ENCODE measurements at regions not wholly inside any gene's neighbourhood (a gene's known extent, or its start where the extent isn't known, plus 50 kb on each side); places are given as distances from the start of the nearest gene placed in this dataset.
"Not testable (repeated sequence)": the region's sequence is repeated elsewhere in the genome, so short reads cannot be mapped to it uniquely, and the experiment has no call there.

DNA sequence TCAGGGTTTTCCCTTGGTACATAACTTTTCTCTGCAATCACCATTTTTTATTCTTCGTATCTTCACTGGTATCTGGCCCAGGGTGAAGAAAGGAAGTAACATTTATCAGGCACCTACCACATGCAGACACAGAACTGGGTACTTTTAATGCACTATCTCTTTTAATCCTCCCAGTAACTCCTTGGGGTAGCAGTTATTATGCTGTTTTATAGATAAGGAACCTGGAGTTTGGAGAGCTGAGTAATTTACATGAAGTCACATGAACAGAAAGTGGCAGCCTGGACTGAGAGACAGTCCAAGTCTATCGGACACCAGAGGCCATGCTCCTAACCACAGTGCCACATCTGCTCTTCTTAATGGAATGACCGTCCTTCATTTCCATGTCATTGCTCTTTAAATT is 117.1 kb upstream of the PODXL start:
- TF ChIP-seq, protein P1, sequence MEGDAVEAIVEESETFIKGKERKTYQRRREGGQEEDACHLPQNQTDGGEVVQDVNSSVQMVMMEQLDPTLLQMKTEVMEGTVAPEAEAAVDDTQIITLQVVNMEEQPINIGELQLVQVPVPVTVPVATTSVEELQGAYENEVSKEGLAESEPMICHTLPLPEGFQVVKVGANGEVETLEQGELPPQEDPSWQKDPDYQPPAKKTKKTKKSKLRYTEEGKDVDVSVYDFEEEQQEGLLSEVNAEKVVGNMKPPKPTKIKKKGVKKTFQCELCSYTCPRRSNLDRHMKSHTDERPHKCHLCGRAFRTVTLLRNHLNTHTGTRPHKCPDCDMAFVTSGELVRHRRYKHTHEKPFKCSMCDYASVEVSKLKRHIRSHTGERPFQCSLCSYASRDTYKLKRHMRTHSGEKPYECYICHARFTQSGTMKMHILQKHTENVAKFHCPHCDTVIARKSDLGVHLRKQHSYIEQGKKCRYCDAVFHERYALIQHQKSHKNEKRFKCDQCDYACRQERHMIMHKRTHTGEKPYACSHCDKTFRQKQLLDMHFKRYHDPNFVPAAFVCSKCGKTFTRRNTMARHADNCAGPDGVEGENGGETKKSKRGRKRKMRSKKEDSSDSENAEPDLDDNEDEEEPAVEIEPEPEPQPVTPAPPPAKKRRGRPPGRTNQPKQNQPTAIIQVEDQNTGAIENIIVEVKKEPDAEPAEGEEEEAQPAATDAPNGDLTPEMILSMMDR (IDR thresholded peaks at IDR 0.05; ENCODE audit: low read depth, low read length), result no peak
- H3K4me3 ChIP-seq (ENCODE audit: low read depth, low read length), result no peak overlapping the region

DNA sequence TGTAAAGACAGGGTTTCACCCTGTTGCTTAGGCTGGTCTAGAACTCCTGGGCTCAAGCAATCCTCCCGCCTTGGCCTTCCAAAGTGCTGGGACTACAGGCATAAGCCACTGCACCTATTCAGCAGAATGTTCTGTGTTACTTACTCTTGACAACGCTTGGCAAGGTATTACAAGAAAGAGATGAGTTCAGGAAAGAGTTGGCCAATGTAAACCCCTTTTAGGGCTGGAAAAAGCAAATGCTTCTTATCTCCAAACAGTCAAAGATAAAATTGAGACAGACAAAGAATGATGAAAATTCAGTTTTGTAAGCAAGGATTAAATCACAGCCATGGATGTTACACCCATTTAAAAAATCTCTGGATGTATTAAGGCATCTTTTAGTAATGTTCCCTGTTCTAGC is 114.0 kb upstream of the PODXL start:
- TF ChIP-seq, protein P1 (IDR thresholded peaks at IDR 0.05; ENCODE audit: low read depth, low read length), result no peak
- no peak overlapping the region for H3K4me3 ChIP-seq (ENCODE audit: low read depth, low read length)

DNA sequence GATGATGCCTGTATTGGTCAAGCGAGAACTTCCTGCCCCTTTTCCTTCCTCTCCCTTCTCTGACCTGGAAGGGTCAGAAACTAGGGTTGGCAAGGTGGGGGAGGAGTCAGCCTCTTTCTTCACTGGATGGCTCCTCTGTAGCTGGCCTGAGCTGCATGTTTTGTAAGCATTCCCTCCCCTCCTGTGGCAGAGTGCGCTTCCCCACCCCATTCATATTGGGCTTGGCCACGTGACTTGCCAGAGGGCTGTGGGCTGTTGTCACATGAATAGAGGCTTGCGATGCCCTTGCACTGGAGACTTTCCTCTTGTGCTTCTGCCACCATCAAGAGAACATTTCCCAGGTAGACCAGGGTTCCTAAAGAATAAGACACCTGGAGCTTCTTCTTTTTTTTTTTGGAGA is 111.3 kb upstream of the PODXL start:
- no peak overlapping the region for H3K4me3 ChIP-seq (ENCODE audit: low read depth, low read length)
- TF ChIP-seq, protein P1 (IDR thresholded peaks at IDR 0.05; ENCODE audit: low read depth, low read length), result no peak

DNA sequence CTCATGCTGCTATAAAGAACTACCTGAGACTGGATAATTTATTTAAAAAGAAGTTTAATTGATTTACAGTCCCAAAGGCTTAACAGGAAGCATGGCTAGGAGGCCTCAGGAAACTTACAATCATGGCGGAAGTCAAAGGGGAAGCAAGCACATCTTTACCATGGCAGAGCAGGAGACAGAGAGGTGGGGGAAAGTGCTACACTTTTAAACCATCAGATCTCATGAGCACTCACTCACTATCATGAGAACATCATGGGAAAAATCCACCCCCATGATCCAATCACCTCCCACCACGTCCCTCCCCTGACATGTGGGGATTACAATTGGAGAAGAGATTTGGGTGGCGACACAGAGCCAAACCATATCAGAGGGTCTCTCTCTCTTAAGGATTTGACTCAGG is 108.6 kb upstream of the PODXL start:
- no peak overlapping the region for H3K4me3 ChIP-seq (ENCODE audit: low read depth, low read length)
- TF ChIP-seq, protein P1 (IDR thresholded peaks at IDR 0.05; ENCODE audit: low read depth, low read length), result no peak

DNA sequence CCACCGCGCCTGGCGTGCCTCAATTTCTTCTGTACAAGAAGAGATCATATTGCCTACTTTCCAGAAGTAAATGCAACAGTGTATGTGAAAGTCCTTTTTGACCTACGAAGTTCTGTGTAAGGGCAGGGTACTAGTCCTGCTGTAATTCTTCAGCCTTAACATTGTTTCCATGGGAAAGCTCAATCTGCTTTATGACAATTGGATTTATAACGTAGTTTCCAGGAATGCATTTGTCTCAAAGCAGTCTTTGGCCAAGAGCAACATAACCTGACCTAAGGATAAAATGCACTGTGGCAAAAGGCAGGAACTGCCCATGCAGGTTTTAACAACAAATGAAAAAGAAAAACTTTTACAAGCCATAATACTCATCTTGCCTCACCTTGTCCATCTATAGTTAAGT is 108.1 kb upstream of the PODXL start:
- TF ChIP-seq, protein P1 (IDR thresholded peaks at IDR 0.05; ENCODE audit: low read depth, low read length), result no peak
- H3K4me3 ChIP-seq (ENCODE audit: low read depth, low read length), result no peak overlapping the region

DNA sequence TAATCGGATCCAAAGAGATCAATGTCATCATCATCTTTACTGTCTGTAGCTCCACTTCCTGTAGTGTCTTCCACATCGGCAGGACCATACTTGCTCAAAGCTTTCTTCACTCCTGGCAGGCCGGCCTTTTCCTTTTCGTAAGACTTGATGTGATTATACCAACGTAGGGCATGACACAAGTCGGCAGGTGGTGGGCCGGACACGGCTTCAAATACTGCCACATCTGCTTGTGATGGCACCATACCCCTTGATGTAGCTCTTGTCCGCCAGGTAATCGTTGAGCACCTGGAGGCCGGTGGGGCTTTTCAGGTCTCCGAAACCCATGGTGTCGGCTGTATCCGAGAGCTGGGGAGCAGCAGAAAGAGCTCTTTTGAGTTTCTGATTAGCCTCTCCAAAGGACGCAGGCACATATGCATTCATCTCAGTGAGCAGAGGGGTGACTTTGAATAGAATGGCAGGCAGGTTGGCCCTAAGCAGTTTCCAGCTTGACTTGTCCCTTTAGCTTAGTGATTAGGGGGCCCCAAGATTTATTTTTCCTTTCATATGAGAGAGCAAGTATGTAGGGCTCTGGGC is 106.0 kb upstream of the PODXL start:
- not testable (repeated sequence) for H3K4me3 ChIP-seq (ENCODE audit: low read depth, low read length)

DNA sequence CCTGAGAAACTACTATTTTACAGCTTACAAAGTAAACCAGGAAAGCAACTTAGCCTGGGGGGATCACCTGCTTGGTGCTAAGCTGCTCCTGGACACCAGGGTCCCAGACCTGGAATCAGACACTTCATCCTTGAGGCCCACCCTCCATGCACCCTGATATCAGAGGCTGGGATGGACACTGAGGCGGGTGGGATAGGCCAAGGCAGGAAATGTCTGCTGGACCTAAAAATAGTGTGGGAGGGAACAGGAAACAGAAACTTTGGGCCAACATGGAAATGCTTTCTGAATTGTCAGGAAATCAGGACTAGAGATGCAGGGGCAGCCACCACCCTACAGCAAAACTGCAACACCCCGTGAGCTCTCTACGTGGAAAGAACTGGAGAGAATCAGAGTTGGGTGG is 101.5 kb upstream of the PODXL start:
- no peak overlapping the region for H3K4me3 ChIP-seq (ENCODE audit: low read depth, low read length)
- TF ChIP-seq, protein P1 (IDR thresholded peaks at IDR 0.05; ENCODE audit: low read depth, low read length), result no peak
